Neural cell (in vitro differentiated cells): ENCODE measurements at regions not wholly inside any gene's neighbourhood (a gene's known extent, or its start where the extent isn't known, plus 50 kb on each side); places are given as distances from the start of the nearest gene placed in this dataset.

Experiments used
- H2AFZ ChIP-seq: fragments of 200-600, 300-800 bp; sonication (generic), shearing (Covaris generic); 2 replicates; pipeline ENCODE4 v1.6.0; 2014; ENCODE audit warnings: low read depth, mild to moderate bottlenecking, antibody characterized with exemption, low read length, moderate library complexity
- H3F3A ChIP-seq: fragments of 200-600 bp; shearing (Covaris generic); 2 replicates; pipeline ENCODE4 v1.6.1; 2016; ENCODE audit warnings: mild to moderate bottlenecking, moderate library complexity, mixed read lengths, antibody characterized with exemption, low read length; ENCODE audit not compliant: insufficient read depth, poor library complexity, severe bottlenecking
- H3K27ac ChIP-seq: fragments of 200-600, 300-800 bp; sonication (generic), shearing (Covaris generic); 2 replicates; pipeline ENCODE4 v1.5.1; 2014; ENCODE audit warnings: mild to moderate bottlenecking, low read length, moderate library complexity
- H3K27me3 ChIP-seq: fragments of 300-800, 200-600 bp; sonication (generic), shearing (Covaris generic); 2 replicates; pipeline ENCODE4 v1.6.0; 2014; ENCODE audit warnings: mild to moderate bottlenecking, low read depth, low read length, moderate library complexity; ENCODE audit not compliant: insufficient read depth
- H3K36me3 ChIP-seq: fragments of 300-800, 200-600 bp; sonication (generic), shearing (Covaris generic); 2 replicates; pipeline ENCODE4 v1.5.1; 2014; ENCODE audit warnings: mild to moderate bottlenecking, antibody characterized with exemption, low read length, moderate library complexity; ENCODE audit not compliant: insufficient read depth
- H3K4me2 ChIP-seq: fragments of 300-800, 200-600 bp; sonication (generic), shearing (Covaris generic); 2 replicates; pipeline ENCODE4 v1.6.0; 2014; ENCODE audit warnings: mild to moderate bottlenecking, low read length
- H3K4me3 ChIP-seq: fragments of 300-800, 200-600 bp; sonication (generic), shearing (Covaris generic); 2 replicates; pipeline ENCODE4 v1.5.1; 2014; ENCODE audit warnings: mild to moderate bottlenecking, low read length, moderate library complexity
- H3K79me2 ChIP-seq: fragments of 200-600 bp; shearing (Covaris generic); replicated peaks from 2 replicates; pipeline ENCODE4 v1.6.0; 2014; ENCODE audit warnings: mild to moderate bottlenecking, low read length, moderate library complexity; ENCODE audit not compliant: insufficient read depth
- H3K9ac ChIP-seq: fragments of 300-800, 200-600 bp; sonication (generic), shearing (Covaris generic); 2 replicates; pipeline ENCODE4 v1.6.1; 2016; ENCODE audit warnings: mild to moderate bottlenecking, low read length, mixed read lengths
- H3K9me2 ChIP-seq: fragments of 200-600 bp; shearing (Covaris generic); 2 replicates; pipeline ENCODE4 v1.6.1; 2016; ENCODE audit warnings: mild to moderate bottlenecking, low read length, mixed read lengths; ENCODE audit not compliant: insufficient read depth
- H3K9me3 ChIP-seq: fragments of 200-600, 300-800 bp; sonication (generic), shearing (Covaris generic); 2 replicates; pipeline ENCODE4 v1.6.1; 2016; ENCODE audit warnings: mild to moderate bottlenecking, mixed run types, low read length, moderate library complexity, mixed read lengths
- H4K20me1 ChIP-seq: fragments of 200-600 bp; shearing (Covaris generic); 2 replicates; pipeline ENCODE4 v1.6.1; 2016; ENCODE audit warnings: mild to moderate bottlenecking, mixed run types; ENCODE audit not compliant: insufficient read depth
- EP300 ChIP-seq: fragments of 450-650 bp; conservative IDR thresholded peaks from 2 replicates; pipeline ENCODE4 v1.6.1; 2014; ENCODE audit warnings: antibody characterized with exemption, mild to moderate bottlenecking, moderate library complexity; ENCODE audit not compliant: poor library complexity, severe bottlenecking
- EZH2 ChIP-seq: fragments of 200-600, 300-800 bp; shearing (Covaris generic), sonication (generic); IDR thresholded peaks from 2 replicates; pipeline ENCODE4 v1.6.1; 2014; ENCODE audit warnings: antibody characterized with exemption, low read length, borderline replicate concordance, mild to moderate bottlenecking; ENCODE audit not compliant: insufficient read depth, poor library complexity, severe bottlenecking
- MXI1 ChIP-seq: fragments of 450-650 bp; conservative IDR thresholded peaks from 2 replicates; pipeline ENCODE4 v1.6.1; 2014; ENCODE audit warnings: antibody characterized with exemption, mild to moderate bottlenecking; ENCODE audit not compliant: poor library complexity, severe bottlenecking
- POLR2AphosphoS5 ChIP-seq: IDR thresholded peaks from 2 replicates; pipeline ENCODE4 v1.6.1; 2012
- RAD21 ChIP-seq: fragments of 450-650 bp; conservative IDR thresholded peaks from 2 replicates; pipeline ENCODE4 v1.6.1; 2014; ENCODE audit warnings: antibody characterized with exemption, mild to moderate bottlenecking, moderate library complexity
- SMC3 ChIP-seq: fragments of 450-650 bp; conservative IDR thresholded peaks from 2 replicates; pipeline ENCODE4 v1.6.1; 2014; ENCODE audit warnings: antibody characterized with exemption, mild to moderate bottlenecking, moderate library complexity; ENCODE audit not compliant: poor library complexity
- TF ChIP-seq, protein P1 (sequence below): IDR thresholded peaks from 2 replicates; pipeline ENCODE4 v1.6.1; 2012; ENCODE audit warnings: borderline replicate concordance
- TF ChIP-seq, protein P2 (sequence below): fragments of 450-650 bp; IDR thresholded peaks from 2 replicates; pipeline ENCODE4 v1.5.1; 2014; ENCODE audit warnings: antibody characterized with exemption, mild to moderate bottlenecking, moderate library complexity; ENCODE audit not compliant: poor library complexity, severe bottlenecking

DNA sequence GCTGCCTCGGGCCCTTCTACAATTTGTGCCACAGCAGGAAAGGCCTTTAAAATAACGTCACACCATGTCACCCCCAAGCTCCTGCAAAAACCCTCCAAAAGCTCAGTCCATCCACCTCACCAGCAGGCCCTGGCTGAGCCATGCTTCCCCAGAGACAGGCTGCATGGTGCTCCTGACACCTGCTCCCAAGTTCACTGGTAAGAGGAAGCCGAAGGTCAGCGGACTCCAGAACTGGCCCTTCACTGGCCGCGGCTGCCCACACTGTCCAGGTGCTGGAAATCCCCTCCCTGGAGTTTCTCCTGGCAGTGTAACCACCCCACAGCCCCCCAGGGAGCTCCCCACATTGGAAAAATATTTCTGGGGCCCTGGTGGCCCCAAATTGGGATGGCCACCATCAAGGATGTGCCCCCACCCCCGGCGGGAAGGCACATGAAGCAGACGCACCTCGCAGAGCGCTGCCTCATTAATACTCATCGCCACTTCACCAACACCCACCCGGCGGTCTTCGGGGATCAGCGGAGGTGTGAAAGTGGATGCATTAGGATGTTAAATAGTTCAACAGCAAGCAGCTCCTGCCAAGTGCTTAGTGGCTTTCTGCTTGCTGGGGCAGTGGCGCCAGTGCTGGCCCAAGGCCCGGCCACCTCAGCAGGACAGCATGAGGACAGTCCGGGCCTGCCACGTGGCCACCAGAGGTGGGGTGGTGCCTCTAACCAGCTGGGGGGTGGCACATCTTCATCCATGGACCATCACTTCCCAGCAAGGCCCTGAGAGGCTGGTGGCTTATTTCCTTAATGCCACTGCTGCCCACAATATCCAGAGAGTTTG is 146.1 kb upstream of the IQSEC1 start:
- Histone ChIP-seq H3F3A (no peaks in the 10 kb centered on the region), H3K36me3 (no peaks in the 10 kb centered on the region), H3K27me3 (no peaks in the 10 kb centered on the region), H3K4me2 (no peak overlapping the region), H3K4me3 (no peak overlapping the region), H2AFZ (no peak overlapping the region), H4K20me1 (no peaks in the 10 kb centered on the region), H3K79me2 (no peaks in the 10 kb centered on the region), H3K9me3 (no peaks in the 10 kb centered on the region), H3K27ac (no peak overlapping the region), H3K9ac (no peak overlapping the region), H3K9me2 (no peaks in the 10 kb centered on the region)
- TF ChIP-seq EZH2 (no peak), RAD21 (no peak), POLR2AphosphoS5 (no peak), SMC3 (no peak), EP300 (no peak), MXI1 (no peak)
- TF ChIP-seq, protein P1, sequence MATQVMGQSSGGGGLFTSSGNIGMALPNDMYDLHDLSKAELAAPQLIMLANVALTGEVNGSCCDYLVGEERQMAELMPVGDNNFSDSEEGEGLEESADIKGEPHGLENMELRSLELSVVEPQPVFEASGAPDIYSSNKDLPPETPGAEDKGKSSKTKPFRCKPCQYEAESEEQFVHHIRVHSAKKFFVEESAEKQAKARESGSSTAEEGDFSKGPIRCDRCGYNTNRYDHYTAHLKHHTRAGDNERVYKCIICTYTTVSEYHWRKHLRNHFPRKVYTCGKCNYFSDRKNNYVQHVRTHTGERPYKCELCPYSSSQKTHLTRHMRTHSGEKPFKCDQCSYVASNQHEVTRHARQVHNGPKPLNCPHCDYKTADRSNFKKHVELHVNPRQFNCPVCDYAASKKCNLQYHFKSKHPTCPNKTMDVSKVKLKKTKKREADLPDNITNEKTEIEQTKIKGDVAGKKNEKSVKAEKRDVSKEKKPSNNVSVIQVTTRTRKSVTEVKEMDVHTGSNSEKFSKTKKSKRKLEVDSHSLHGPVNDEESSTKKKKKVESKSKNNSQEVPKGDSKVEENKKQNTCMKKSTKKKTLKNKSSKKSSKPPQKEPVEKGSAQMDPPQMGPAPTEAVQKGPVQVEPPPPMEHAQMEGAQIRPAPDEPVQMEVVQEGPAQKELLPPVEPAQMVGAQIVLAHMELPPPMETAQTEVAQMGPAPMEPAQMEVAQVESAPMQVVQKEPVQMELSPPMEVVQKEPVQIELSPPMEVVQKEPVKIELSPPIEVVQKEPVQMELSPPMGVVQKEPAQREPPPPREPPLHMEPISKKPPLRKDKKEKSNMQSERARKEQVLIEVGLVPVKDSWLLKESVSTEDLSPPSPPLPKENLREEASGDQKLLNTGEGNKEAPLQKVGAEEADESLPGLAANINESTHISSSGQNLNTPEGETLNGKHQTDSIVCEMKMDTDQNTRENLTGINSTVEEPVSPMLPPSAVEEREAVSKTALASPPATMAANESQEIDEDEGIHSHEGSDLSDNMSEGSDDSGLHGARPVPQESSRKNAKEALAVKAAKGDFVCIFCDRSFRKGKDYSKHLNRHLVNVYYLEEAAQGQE, result no peak
- TF ChIP-seq, protein P2, sequence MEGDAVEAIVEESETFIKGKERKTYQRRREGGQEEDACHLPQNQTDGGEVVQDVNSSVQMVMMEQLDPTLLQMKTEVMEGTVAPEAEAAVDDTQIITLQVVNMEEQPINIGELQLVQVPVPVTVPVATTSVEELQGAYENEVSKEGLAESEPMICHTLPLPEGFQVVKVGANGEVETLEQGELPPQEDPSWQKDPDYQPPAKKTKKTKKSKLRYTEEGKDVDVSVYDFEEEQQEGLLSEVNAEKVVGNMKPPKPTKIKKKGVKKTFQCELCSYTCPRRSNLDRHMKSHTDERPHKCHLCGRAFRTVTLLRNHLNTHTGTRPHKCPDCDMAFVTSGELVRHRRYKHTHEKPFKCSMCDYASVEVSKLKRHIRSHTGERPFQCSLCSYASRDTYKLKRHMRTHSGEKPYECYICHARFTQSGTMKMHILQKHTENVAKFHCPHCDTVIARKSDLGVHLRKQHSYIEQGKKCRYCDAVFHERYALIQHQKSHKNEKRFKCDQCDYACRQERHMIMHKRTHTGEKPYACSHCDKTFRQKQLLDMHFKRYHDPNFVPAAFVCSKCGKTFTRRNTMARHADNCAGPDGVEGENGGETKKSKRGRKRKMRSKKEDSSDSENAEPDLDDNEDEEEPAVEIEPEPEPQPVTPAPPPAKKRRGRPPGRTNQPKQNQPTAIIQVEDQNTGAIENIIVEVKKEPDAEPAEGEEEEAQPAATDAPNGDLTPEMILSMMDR, result no peak

DNA sequence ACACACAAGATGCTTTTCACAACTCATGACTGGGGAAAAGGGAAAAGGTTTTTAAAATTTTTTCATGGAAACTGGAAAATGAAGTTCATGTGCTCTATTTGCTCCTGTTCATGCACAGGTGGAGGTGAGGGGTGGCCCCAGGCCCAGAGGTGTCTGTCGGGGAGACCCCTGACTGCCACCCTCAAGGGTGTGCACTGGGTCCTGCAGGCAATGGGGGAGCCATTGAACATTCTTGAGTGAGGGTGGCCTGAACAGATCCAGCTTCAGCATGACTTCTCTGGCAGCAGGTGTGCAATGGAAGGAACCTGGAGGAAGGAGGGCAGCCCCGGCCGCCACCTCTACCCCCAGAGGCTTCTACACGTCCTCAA is 145.3 kb upstream of the IQSEC1 start:
- no peaks in the 10 kb centered on the region for H3K27me3 ChIP-seq
- no peak overlapping the region for H3K4me2 ChIP-seq
- no peaks in the 10 kb centered on the region for H4K20me1 ChIP-seq
- H2AFZ ChIP-seq, result no peak overlapping the region
- H3K9me2 ChIP-seq, result no peaks in the 10 kb centered on the region
- no peak overlapping the region for H3K27ac ChIP-seq
- H3K79me2 ChIP-seq, result no peaks in the 10 kb centered on the region
- H3K9ac ChIP-seq, result no peak overlapping the region
- TF ChIP-seq EZH2, result no peak
- H3F3A ChIP-seq, result no peaks in the 10 kb centered on the region
- H3K9me3 ChIP-seq, result no peaks in the 10 kb centered on the region
- no peak overlapping the region for H3K4me3 ChIP-seq
- H3K36me3 ChIP-seq, result no peaks in the 10 kb centered on the region
